Fibroblast of lung (primary cell): ENCODE measurements at regions not wholly inside any gene's neighbourhood (a gene's known extent, or its start where the extent isn't known, plus 50 kb on each side); places are given as distances from the start of the nearest gene placed in this dataset.

Source experiments
- EZH2 ChIP-seq: IDR thresholded peaks from 2 replicates; pipeline ENCODE4 v1.5.1; 2012; ENCODE audit warnings: low read length, control low read depth, mild to moderate bottlenecking; ENCODE audit errors: missing control alignments
- TF ChIP-seq, protein P1 (sequence below), 2 donors: IDR thresholded peaks in 1 of 2; conservative IDR thresholded peaks in 1 of 2; 1 replicate in 1 of 2; 2 replicates in 1 of 2; pipeline ENCODE4 v1.5.1; 2011 to 2012; ENCODE audit warnings: low read length in 2 of 2, control low read depth in 1 of 2, inconsistent platforms in 1 of 2, low read depth in 1 of 2, mild to moderate bottlenecking in 1 of 2

DNA sequence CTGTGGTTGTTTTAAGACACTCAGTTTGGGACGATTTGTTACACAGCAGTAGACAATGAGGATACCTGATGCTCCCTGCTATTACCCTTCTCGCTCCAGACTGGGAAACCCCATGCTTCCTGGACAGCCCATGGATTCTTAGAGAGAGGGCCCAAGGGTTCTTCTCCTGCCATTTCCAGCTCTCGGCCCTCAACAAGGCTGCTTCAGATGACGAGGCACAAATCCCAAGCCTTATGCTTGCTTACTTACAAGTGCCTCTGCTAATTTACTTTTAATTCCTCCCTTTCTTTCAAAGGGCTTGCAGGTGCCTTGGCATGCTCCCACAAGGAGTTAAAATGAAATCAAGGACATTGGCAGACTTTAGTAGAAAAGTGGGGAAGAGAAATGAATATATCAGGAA is 79.4 kb downstream of the GADD45G start:
- TF ChIP-seq EZH2 = no peak
- TF ChIP-seq, protein P1, sequence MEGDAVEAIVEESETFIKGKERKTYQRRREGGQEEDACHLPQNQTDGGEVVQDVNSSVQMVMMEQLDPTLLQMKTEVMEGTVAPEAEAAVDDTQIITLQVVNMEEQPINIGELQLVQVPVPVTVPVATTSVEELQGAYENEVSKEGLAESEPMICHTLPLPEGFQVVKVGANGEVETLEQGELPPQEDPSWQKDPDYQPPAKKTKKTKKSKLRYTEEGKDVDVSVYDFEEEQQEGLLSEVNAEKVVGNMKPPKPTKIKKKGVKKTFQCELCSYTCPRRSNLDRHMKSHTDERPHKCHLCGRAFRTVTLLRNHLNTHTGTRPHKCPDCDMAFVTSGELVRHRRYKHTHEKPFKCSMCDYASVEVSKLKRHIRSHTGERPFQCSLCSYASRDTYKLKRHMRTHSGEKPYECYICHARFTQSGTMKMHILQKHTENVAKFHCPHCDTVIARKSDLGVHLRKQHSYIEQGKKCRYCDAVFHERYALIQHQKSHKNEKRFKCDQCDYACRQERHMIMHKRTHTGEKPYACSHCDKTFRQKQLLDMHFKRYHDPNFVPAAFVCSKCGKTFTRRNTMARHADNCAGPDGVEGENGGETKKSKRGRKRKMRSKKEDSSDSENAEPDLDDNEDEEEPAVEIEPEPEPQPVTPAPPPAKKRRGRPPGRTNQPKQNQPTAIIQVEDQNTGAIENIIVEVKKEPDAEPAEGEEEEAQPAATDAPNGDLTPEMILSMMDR (conservative IDR thresholded peaks at IDR 0.05 in 1 of 2, IDR thresholded peaks at IDR 0.05 in 1 of 2; ENCODE audit: low read depth in 1 of 2, low read length in 2 of 2) = no peak
